DMS 273 (cell line): ENCODE measurements at regions not wholly inside any gene's neighbourhood (a gene's known extent, or its start where the extent isn't known, plus 50 kb on each side); places are given as distances from the start of the nearest gene placed in this dataset.
"Not testable (repeated sequence)": the region's sequence is repeated elsewhere in the genome, so short reads cannot be mapped to it uniquely, and the experiment has no call there.

ENCODE experiments used
- DNase-seq: peaks from one replicate; lab custom pipeline; 2025; ENCODE audit not compliant: unreplicated experiment; lab: John Stamatoyannopoulos, UW

DNA sequence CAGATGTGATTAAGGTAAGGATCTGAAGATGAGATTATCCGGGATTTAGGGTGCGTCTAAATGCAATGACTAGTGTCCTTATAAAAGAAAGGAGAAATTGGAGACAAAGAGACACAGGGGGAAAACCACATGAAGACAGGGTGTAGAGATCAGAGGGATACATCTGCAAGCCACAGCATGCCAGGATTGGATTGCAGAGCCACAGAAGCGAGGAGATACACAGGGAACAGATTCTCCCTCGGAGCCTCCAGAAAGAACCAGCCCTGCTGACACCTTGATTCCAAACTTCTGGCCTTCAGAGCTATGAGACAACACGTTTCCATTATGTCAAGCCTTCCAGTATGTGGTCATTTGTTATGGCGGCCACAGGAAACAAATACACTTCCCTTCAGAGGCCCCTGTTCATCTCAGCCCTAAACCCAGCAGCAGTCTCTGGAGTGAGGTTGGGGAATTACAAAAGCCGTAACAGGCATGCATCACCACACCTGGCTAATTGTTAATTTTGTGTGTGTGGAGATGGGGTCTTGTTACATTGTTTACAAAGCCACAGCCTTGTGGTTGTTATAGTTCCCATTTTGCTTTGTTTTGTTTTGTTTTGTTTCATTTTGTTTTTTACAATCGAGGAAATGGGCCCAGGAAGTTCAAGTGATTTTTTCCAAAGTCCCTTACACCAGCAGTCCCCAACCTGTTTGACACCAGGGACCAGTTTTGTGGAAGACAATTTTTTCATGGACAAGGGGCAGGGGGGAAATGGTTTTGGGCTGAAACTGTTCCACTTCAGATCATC lies 51.6 kb upstream of the LYRM9 start:
- DNase-seq, result no peak

DNA sequence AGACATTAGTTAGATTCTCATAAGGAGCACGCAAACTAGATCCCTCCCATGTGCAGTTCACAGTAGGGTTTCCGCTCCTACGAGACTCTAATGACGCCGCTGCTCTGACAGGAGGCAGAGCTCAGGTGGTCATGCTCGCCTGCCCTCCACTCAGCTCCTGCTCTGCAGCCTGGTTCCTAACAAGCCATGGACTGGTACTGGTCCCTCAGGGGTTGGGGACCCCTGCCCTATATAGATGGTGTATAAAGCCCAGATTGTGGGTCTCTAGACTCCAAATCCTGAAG lies 52.1 kb upstream of the LYRM9 start:
- DNase-seq, result no peak

GRCh38 chr17:27945953-27946352 lies 52.8 kb upstream of the LYRM9 start:
- DNase-seq, result no peak

DNA sequence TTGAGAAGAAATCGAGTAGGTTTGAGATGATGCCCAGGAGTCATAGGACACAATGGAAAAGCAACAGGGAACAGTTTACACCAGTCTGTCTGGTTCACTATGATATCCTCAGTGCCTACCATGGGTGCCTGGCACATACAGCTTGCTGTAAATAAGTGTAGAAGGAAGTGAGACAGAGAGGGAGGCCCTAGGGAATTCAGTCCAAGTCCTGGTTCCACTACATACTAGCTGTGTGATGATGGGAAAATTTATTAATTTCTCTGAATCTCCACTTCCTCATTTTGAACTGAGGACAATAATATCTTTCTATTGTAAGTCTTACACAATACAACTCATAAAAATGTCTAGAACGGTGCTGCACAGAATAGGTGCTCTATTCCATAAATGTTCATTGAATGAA lies 53.3 kb upstream of the LYRM9 start:
- no peak for DNase-seq

DNA sequence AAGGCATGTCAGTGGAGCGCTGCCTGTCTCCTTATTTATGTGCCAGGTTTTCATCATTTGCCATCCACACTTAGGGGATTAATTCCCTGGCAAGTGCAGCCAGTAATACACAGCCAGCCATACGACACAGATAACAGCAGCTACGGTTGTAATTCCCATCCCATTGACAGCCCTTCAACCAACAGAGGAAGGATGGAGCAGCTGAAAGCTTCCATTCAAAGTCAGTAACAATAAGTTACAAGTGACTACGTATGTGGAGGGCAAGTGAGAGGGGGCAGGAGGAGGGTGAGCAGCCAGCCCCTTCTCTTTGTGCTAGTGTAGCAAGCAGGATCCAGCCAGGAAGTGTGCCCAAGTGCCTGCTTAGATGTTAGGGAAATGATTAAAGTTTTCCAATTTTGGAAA lies 53.8 kb upstream of the LYRM9 start:
- DNase-seq, result no peak

DNA sequence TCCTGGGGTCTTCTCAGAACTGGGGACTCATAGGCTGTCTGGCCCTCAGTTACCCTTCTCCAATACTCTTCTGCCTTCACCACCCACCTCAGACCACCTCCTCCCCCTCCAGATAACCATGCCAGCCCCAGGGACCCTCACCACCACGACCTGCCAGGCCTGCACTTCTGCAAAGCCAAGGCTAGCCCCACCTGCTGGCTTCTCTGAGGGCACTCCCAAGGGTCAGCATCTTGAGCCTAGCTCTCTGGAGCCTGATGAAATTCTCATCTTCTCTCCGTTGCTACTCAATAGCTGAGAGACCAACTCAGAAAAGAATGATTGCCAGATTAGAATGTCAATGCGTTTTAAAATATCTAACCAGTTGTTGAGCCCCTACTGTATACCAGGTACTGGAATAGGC lies 56.1 kb upstream of the LYRM9 start:
- no peak for DNase-seq

DNA sequence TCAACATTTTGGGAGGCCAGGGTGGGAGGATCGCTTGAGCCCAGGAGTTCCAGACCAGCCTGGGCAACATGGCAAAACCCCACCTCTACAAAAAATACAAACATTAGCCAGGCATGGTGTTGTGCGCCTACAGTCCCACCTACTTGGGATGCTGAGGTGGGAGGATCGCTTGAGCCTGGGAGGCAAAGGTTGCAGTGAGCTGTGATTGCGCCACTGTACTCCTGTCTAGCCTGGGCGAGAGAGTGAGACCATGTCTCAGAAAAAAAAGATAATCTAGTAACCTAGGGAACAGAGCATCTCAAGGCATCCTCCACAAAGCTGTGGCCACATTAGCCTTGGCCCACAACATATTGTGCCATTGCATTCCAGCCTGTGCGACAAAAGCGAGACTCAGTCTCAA lies 57.1 kb upstream of the LYRM9 start:
- DNase-seq, result not testable (repeated sequence)

GRCh38 chr17:27950995-27951394 lies 57.8 kb upstream of the LYRM9 start:
- no peak for DNase-seq

- DNase-seq, result no peak
Observed at GRCh38 chr17:27951872-27952271, 58.7 kb upstream of the LYRM9 start.

- DNase-seq, result no peak
Observed at GRCh38 chr17:27952366-27952765, 59.2 kb upstream of the LYRM9 start.

- no peak for DNase-seq
Observed at GRCh38 chr17:27954548-27955495, 61.7 kb upstream of the LYRM9 start.

GRCh38 chr17:27956601-27957445 lies 63.7 kb upstream of the LYRM9 start:
- DNase-seq, result peak; percentile 57

GRCh38 chr17:27957446-27957793 lies 64.3 kb upstream of the LYRM9 start:
- not testable (repeated sequence) for DNase-seq

- no peak for DNase-seq
Observed at GRCh38 chr17:27958708-27959381, 65.7 kb upstream of the LYRM9 start.

DNA sequence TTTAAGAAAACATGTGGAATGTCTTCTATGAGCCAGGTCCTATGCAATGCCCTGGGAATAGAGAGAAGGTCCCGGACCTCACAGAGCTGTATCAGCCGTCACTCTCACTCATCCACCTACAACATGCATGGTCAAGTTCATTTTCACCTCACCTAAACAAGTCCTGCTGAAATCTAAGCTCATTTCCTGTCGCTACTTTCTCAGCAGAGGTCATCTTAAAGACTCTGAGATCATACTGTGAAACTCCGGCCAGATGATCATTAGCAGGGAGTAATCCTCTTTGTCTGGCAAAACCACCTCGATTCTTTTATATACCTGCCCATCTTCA lies 66.2 kb upstream of the LYRM9 start:
- DNase-seq, result no peak

GRCh38 chr17:27960183-27960849 lies 67.2 kb upstream of the LYRM9 start:
- no peak for DNase-seq

DNA sequence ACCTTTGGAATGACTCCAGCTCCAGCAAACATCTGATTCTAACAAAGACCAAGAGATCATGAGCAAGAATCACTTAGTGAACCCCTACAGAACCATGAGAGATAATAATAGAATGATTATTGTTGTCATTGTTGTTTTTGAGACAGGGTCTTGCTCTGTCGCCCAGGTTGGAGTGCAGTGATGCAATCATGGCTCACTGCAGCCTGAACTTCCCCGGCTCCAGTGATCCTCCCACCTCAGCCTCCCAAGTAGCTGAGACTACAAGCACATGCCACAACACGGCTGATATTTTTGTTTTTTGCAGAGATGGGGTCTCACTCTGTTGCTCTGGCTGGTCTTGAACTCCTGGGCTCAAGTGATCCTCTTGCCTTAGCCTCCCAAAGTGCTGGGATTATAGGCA lies 69.4 kb upstream of the LYRM9 start:
- DNase-seq, result not testable (repeated sequence)

DNA sequence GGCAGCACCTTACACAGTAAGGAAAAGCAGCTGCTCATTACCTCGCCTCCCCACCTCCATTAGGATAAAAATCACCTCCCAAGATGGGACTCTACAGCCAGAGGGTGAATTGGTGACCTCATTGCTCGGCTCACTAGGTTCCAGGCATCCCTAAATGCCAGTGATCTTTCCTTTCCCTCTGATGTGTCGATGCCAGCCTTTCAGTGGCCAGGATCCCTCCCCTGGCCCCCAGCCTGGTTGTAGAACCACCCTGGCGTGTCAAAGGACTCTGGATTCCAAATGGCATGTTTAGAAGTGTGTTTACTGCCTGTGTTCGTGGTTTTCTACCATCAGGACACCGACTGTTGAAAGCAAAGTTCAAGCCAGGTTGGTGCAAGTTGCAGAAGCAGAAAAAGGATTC lies 72.1 kb upstream of the LYRM9 start:
- no peak for DNase-seq

- DNase-seq, result peak; percentile 70
Observed at GRCh38 chr17:27968206-27968732, 74.2 kb upstream of the NLK start.

GRCh38 chr17:27970587-27970986 lies 71.9 kb upstream of the NLK start:
- DNase-seq, result peak; percentile 20
